Mesenteric fat pad (tissue), 1 donor: ENCODE measurements at regions not wholly inside any gene's neighbourhood (a gene's known extent, or its start where the extent isn't known, plus 50 kb on each side); places are given as distances from the start of the nearest gene placed in this dataset.
"Not testable (repeated sequence)": the region's sequence is repeated elsewhere in the genome, so short reads cannot be mapped to it uniquely, and the experiment has no call there.

Experiments
- DNase-seq: peaks from one replicate; pipeline ENCODE4 v3.0.0-alpha.2; 2020; ENCODE audit warnings: low spot score
- donor health status: DM: yes; HTN: yes; CAD: no.

- DNase-seq, result no peak
These were observed 443.2 kb upstream of the ID2 start for GRCh38 chr2:8238521-8239230.

- no peak for DNase-seq
These were observed 442.2 kb upstream of the ID2 start for GRCh38 chr2:8239531-8240088.

DNA sequence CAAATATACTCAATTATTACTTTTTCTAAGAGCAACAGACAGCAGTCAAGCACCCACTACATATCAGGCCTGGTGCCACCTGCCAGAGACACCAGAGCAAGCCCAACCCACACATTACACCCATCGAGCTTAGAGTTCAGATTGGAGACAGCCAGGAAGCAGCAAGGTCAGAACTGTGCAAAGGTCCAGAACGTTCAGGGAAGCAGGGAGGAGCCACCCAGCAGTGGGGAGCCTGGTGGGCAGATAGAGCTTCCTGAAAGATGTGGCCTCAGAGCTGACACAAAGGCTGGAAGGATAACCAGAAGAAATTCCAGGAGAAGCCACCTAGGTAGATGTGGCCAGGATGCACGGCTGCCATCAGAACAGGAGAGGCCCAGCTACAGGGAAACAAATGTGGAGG is 440.5 kb upstream of the ID2 start:
- DNase-seq, result peak; percentile 47

DNA sequence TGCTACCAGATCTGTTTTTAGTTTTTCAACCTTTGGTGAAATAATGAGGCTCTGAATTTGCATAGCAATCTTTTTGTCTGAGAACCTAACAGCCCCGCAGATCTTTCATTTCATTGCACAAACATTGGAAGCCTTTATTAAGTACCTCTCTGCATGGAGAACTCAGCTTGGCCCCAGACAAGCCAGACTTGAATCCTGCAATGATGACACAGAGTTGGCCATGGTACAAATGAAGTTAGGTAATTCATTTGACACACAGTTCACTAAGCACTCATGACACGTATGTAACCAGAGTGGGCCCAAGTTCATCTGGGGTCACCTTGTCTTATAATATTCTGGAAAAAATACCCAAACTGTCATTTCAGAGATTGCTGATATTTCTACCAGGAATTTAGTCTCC is 439.1 kb upstream of the ID2 start:
- DNase-seq, result no peak

DNA sequence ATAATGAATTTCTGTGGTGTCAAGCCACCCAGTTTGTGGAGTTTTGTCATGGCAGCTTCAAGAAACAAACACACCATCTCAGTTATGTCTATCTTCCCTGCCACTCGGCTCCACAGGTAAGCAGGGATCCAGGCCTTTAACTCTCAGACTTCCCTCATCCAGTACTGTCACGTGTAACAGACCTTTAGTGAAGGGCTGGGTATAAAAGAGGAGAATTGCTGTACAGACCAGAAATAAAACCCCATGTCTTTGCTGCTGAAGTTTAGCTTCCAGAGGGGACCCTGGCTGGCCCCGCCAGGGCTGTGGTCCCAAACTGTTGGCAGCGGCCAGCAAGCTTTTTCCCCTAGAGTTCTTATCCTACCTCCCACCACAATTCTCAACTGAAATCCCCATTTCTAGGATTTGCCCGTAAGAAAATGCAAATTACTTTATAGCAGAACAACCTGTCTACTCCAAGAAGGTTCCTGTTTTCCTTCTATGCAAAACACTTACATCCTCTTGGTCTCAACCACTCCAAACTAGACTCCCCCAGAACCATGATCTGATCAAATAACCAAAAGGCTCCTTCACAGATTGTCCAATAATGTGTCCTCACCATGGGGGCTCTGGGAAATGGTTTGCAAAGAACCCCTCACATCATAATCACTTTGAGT is 438.0 kb upstream of the ID2 start:
- no peak for DNase-seq

DNA sequence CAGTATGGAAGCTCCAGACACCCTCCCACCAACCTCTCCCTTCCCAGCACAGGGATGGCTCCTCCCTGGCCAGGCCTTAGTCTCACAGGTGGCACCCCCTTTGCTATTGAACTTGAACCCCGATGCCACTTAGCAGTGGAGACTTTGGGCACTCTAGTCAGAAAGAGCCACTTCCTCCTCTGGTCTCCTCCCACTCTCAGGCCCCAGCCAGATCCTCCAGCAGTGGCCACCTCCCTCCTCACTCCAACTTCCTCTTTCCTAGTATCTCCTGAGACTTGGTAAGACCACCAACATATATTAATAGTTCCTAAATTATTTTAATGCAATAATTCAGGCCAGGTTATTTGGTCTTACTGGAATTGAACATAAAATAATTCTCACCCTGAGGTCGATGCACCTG is 437.2 kb upstream of the ID2 start:
- no peak for DNase-seq

DNA sequence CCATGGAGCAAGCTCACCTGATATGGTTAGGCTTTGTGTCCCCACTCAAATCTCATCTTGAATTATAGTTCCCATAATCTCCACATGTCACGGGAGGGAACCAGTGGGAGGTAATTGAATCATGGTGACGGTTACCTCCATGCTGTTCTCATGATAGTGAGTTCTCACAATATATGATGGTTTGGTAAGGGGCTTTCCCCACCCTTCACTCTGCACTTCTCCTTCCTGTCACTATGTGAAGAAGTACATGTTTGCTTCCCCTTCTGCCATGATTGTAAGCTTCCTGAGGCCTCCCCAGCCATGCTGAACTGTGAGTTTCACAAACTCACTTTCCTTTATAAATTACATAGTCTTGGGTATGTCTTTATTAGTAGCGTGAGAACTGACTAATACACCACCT is 435.7 kb upstream of the ID2 start:
- DNase-seq, result no peak

GRCh38 chr2:8247905-8248622 is 433.8 kb upstream of the ID2 start:
- DNase-seq, result no peak

- no peak for DNase-seq
These were observed 433.3 kb upstream of the ID2 start for GRCh38 chr2:8248623-8248957.

- no peak for DNase-seq
These were observed 432.7 kb upstream of the ID2 start for GRCh38 chr2:8249141-8249540.

DNA sequence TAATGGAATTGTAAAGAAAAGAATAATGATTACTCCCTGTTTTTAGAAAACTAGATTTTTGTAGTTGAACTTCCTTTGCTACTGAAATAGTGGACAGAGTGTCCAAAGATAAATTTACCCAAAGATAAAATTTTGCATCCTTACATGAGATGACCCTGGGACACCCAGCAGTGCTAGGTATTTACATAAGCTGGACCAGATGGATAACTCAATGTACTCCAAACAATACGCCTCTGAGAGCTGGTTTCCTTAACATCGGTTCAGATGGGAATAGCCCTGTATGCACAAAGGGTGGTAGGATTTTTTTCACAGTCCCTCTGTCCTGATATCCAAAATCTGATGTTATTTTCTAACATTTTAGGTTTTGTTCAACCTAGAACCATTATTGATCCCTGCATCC is 432.1 kb upstream of the ID2 start:
- DNase-seq, result no peak

- DNase-seq, result not testable (repeated sequence)
These were observed 431.6 kb upstream of the ID2 start for GRCh38 chr2:8250290-8250689.

- no peak for DNase-seq
These were observed 430.6 kb upstream of the ID2 start for GRCh38 chr2:8251291-8251690.

- no peak for DNase-seq
These were observed 430.0 kb upstream of the ID2 start for GRCh38 chr2:8251856-8252255.

- no peak for DNase-seq
These were observed 428.7 kb upstream of the ID2 start for GRCh38 chr2:8252997-8253694.

DNA sequence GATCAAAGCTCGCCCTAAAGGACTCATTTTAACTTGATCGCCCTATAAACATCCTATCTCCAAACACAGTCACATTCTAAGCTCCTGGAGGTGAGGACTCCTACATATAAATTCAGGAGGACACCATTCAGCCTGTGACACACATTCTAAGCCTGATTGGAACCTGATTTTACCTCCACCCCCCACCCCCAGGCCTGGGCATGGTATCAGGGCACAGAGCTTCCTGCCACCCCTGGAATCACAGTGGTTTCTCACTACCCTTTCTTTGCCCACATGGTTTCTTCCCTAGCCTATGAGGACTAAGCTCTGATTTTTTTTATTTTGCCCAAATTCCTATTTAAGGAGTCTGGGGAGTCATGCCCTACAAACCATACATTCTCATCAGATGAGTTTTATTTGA is 428.1 kb upstream of the ID2 start:
- no peak for DNase-seq

DNA sequence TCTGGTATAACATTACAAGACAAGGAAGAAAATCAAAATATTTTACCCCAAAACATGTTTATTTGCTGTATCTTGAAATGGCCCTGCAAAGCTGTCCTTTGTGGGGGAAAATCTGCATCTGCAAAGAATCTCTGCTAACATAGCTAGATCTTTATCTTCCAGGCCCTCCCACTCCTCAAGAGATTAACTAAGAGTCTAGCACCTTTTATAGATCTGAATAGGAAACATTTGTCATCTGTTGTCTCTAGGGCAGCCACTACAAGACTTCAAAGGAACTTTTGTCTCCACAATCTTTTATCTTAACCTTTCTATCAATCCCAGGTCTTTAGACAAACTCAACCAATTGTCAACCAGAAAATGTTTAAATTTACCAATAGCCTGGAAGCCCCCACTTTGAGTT is 427.6 kb upstream of the ID2 start:
- not testable (repeated sequence) for DNase-seq

DNA sequence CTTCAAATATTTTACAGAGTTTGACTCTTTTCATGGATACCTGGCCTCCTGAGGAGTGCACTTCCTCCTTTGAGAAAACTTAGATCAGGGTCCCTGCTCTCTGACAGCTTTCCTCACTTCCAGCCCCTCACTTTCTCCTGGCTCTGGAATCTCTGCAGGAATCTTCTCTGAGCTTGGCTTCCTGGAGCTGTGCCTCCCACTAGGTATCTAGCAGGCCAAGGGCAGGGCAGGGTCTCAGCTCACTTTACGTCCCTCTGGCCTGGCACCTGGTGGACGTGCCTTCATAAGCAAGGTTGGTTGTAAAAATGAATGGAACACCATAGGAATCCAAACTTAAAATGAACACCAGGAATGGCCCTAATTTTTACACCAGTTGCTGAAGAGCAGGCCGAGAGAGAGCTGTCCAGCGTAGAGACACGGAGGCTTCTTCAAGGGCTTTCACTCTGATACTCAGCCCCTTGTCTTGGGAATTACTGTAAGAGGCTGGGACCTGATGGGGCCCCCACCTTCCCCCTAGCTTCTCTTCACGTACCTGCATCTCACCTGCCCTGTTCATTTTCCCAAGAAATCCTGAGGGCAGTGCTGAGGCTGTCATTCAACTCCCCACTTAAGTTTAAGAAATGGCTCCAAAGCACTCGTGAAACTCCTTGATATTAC is 426.9 kb upstream of the ID2 start:
- DNase-seq, result no peak

DNA sequence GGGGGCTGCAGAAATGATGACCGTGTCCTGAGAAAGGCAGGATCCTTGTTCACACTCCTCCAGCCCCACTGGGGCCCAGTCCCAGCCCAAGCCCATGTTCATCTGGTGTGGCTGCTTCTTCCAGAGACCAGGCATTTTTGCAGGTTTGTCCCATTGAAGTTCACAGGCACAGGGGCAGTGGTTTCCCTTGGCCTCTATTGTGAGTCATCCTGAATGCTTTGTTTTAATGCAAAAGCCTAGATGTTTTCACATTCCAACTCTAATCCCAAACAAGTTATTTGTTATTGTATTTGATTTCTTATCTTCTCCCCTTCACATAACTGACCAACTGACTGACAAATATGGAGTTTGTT is 426.4 kb upstream of the ID2 start:
- no peak for DNase-seq

DNA sequence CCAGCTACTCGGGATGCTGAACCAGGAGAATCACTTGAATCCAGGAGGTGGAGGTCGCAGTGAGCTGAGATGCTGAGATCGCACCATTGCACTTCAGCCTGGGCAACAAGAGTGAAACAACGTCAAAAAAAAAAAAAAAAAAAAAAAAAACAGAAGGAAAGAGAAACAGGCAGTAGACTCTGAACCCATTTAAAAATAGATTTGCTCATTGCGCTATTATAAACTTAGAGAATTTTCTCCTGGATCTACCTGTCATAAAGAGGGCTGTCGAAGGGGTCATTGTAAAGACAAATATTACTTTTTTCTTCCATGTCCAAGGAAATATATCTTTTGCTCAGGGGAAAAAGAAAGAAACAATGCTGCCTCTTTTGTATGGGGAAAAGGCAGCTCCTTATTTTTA is 425.0 kb upstream of the ID2 start:
- no peak for DNase-seq

- no peak for DNase-seq
These were observed 424.4 kb upstream of the ID2 start for GRCh38 chr2:8257502-8257901.
